ENCODE measurements at regions not wholly inside any gene's neighbourhood (a gene's known extent, or its start where the extent isn't known, plus 50 kb on each side); places are given as distances from the start of the nearest gene placed in this dataset.

- no peaks in the 10 kb centered on the region for H3K36me3 Mint-ChIP-seq (ENCODE audit: low read depth)
- no peak overlapping the region for H3K4me3 Mint-ChIP-seq
- no peak for TF ChIP-seq CTCF (conservative IDR thresholded peaks at IDR 0.05)
- peaks cover 17% of the 10 kb centered on the region for H3K27me3 Mint-ChIP-seq (ENCODE audit: low read depth)
- DNase-seq (ENCODE audit: low read depth, low spot score): no peak
- H3K27ac Mint-ChIP-seq (ENCODE audit: unreplicated experiment): no peak overlapping the region
- H3K9me3 Mint-ChIP-seq: no peaks in the 10 kb centered on the region
- no peaks in the 10 kb centered on the region for H3K4me1 Mint-ChIP-seq
Observed at GRCh38 chr19:29431332-29431731, 94.5 kb upstream of the VSTM2B start.

GRCh38 chr19:29432677-29433076, 93.1 kb upstream of the VSTM2B start:
- H3K4me3 Mint-ChIP-seq: no peak overlapping the region
- no peak for TF ChIP-seq CTCF (conservative IDR thresholded peaks at IDR 0.05)
- H3K9me3 Mint-ChIP-seq: no peaks in the 10 kb centered on the region
- no peak for DNase-seq (ENCODE audit: low read depth, low spot score)
- no peak overlapping the region for H3K27ac Mint-ChIP-seq (ENCODE audit: unreplicated experiment)
- H3K36me3 Mint-ChIP-seq (ENCODE audit: low read depth): no peaks in the 10 kb centered on the region
- peaks cover 14% of the 10 kb centered on the region for H3K27me3 Mint-ChIP-seq (ENCODE audit: low read depth)
- no peaks in the 10 kb centered on the region for H3K4me1 Mint-ChIP-seq

GRCh38 chr19:29436591-29437103, 89.1 kb upstream of the VSTM2B start:
- H3K36me3 Mint-ChIP-seq (ENCODE audit: low read depth): no peaks in the 10 kb centered on the region
- no peaks in the 10 kb centered on the region for H3K4me1 Mint-ChIP-seq
- DNase-seq (ENCODE audit: low read depth, low spot score): no peak
- H3K27me3 Mint-ChIP-seq (ENCODE audit: low read depth): peaks cover 12% of the 10 kb centered on the region
- no peaks in the 10 kb centered on the region for H3K9me3 Mint-ChIP-seq
- TF ChIP-seq CTCF (conservative IDR thresholded peaks at IDR 0.05): no peak
- no peak overlapping the region for H3K27ac Mint-ChIP-seq (ENCODE audit: unreplicated experiment)
- no peak overlapping the region for H3K4me3 Mint-ChIP-seq

- H3K27ac Mint-ChIP-seq (ENCODE audit: unreplicated experiment): no peak overlapping the region
- H3K9me3 Mint-ChIP-seq: no peaks in the 10 kb centered on the region
- no peak overlapping the region for H3K4me3 Mint-ChIP-seq
- no peaks in the 10 kb centered on the region for H3K4me1 Mint-ChIP-seq
- H3K36me3 Mint-ChIP-seq (ENCODE audit: low read depth): no peaks in the 10 kb centered on the region
- DNase-seq (ENCODE audit: low read depth, low spot score): no peak
- peaks cover 16% of the 10 kb centered on the region for H3K27me3 Mint-ChIP-seq (ENCODE audit: low read depth)
- no peak for TF ChIP-seq CTCF (conservative IDR thresholded peaks at IDR 0.05)
Observed at GRCh38 chr19:29439021-29439420, 86.8 kb upstream of the VSTM2B start.

- Mint-ChIP-seq H3K27ac (ENCODE audit: unreplicated experiment) (no peak overlapping the region), H3K36me3 (ENCODE audit: low read depth) (no peaks in the 10 kb centered on the region), H3K9me3 (no peaks in the 10 kb centered on the region), H3K27me3 (ENCODE audit: low read depth) (peaks cover 20% of the 10 kb centered on the region), H3K4me3 (no peak overlapping the region), H3K4me1 (no peaks in the 10 kb centered on the region)
- DNase-seq (ENCODE audit: low read depth, low spot score): no peak
- no peak for TF ChIP-seq CTCF (conservative IDR thresholded peaks at IDR 0.05)
Observed at GRCh38 chr19:29439688-29440550, 85.9 kb upstream of the VSTM2B start.
